Activated T-helper 2 cell treated with anti-CD3 and anti-CD28 coated beads, Interferon-gamma antibody, Interleukin-2, Interleukin-4, amounts not matched to agents 10 μg/mL and 5 μg/mL and 100 μg/mL, durations not matched to agents 14 hours and 24 hours and 36 hours (primary cell): ENCODE measurements at regions not wholly inside any gene's neighbourhood (a gene's known extent, or its start where the extent isn't known, plus 50 kb on each side); places are given as distances from the start of the nearest gene placed in this dataset.
"Not testable (repeated sequence)": the region's sequence is repeated elsewhere in the genome, so short reads cannot be mapped to it uniquely, and the experiment has no call there.

ENCODE experiments used
- DNase-seq: peaks from one replicate; pipeline ENCODE4 v3.0.0; 2021; ENCODE audit warnings: low spot score
- H3K27ac Mint-ChIP-seq: one replicate; pipeline ENCODE4 v1.8.0; 2021; ENCODE audit warnings: mixed read lengths
- H3K27me3 Mint-ChIP-seq: one replicate; pipeline ENCODE4 v1.8.0; 2021; ENCODE audit warnings: low read depth, mixed read lengths
- H3K36me3 Mint-ChIP-seq: one replicate; pipeline ENCODE4 v1.8.0; 2021; ENCODE audit warnings: low read depth, mixed read lengths
- H3K4me1 Mint-ChIP-seq: one replicate; pipeline ENCODE4 v1.8.0; 2021; ENCODE audit warnings: low read depth, mixed read lengths
- H3K4me3 Mint-ChIP-seq: one replicate; pipeline ENCODE4 v1.8.0; 2021; ENCODE audit warnings: low read depth, mild to moderate bottlenecking, moderate library complexity, mixed read lengths
- H3K9me3 Mint-ChIP-seq: one replicate; pipeline ENCODE4 v1.8.0; 2021; ENCODE audit warnings: mixed read lengths
- intact Hi-C: fragments of 100-400 bp; cut with micrococcal nuclease; formaldehyde crosslinking; loops from one replicate; pipeline ENCODE4 v1.15.1; 2023

DNA sequence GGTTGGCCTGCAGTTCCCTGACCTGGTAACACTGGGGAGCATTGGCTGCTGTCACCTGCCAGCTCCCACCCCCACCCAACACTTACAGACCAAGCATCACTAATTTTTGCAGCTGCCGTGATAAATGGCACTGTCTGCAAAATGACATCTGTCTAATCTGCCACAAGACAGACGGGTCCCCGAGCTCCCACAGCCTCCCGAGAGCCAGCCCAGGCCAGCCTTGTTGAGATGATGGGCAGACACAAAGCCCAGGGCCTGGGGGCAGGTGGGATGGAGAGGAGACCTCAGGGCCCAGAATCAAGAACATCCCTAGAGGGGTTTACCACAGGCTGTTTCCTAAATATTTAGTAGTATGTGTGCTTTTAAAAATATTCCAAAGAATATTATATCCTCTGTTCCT, 203.4 kb downstream of the TBC1D2B start:
- no peak for DNase-seq
- H3K4me3 Mint-ChIP-seq: no peak overlapping the region
- H3K27ac Mint-ChIP-seq: no peak overlapping the region
- H3K27me3 Mint-ChIP-seq: no peaks in the 10 kb centered on the region
- no peaks in the 10 kb centered on the region for H3K36me3 Mint-ChIP-seq
- H3K9me3 Mint-ChIP-seq: no peaks in the 10 kb centered on the region
- H3K4me1 Mint-ChIP-seq: no peaks in the 10 kb centered on the region
- intact Hi-C loops: no loop called here

DNA sequence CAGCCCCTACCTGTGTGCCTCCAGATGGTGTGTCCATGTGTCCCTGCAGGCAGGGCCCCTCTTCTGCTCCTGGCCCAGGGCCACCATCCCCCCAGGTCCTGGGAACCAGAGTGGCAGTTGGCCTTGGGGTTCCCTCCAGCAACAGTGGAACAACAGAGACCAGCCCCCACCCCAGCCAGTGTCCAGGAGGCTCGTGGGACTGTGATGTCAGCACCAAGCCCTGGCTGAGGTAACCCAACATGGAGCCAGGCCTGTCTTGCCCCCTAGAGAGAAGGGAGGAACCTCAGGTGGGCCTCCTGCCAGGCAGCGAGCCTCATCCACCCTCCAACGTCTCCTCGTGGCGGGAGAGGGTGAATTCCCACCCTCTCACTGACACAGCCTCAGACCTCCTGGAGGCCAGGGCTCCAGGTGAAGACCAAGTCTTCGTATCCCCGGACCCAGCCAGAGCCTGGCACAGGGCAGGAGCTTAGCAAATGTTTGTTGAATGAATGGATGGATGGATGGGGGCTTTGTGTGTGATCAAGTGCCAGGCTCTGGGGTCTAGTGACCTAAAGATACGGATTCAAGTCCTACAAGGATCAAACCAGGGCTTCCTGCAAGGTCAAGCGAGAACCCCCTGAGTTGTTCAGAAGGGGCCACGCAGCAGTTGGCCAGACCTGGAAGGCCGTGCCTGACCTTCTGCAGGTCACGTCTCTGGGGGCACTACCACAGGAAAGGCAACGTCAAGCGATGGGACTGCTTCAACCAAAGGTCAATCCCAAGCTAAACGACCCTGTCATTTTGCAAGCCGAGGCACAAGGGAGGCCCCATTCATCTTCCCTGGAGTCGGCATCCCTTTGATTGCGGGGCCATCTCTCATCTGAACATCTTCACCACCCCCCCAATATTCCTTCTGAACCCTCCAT, 204.7 kb downstream of the TBC1D2B start:
- H3K27me3 Mint-ChIP-seq, H3K9me3 Mint-ChIP-seq, H3K36me3 Mint-ChIP-seq, H3K4me3 Mint-ChIP-seq, DNase-seq, intact Hi-C loops, H3K27ac Mint-ChIP-seq, H3K4me1 Mint-ChIP-seq: not testable (repeated sequence)

DNA sequence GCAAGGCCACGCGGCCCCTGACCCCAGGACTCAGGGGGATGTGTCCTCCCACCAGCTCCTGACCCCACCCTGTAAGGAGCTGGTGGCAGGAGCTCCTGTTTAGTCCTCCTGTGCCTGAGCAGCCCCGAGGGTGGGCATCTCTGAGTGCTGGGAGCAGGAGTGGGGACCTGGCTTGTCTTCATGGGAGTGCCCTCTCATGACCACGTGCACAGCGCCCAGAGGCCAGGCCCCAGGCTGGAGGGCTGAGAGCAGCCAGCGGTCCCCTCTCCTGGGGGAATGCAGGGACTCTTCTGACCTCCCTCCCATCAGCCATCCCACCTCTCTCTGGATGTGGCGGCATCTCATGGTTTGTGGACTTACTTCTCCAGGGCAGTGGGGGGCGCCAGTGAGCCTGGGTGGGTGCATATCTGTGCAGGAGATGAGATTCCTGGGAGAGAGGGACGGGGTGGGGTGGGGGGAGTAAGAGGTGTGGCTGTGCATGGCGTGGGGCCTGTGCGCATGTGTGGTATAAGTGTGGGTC, 205.6 kb downstream of the TBC1D2B start:
- Mint-ChIP-seq H3K4me3 (no peak overlapping the region), H3K4me1 (no peaks in the 10 kb centered on the region), H3K36me3 (no peaks in the 10 kb centered on the region), H3K27me3 (no peaks in the 10 kb centered on the region), H3K27ac (no peak overlapping the region), H3K9me3 (no peaks in the 10 kb centered on the region)
- DNase-seq: no peak
- intact Hi-C loops: no loop called here

- H3K9me3 Mint-ChIP-seq: no peaks in the 10 kb centered on the region
- H3K4me1 Mint-ChIP-seq: no peaks in the 10 kb centered on the region
- intact Hi-C loops: no loop called here
- no peaks in the 10 kb centered on the region for H3K36me3 Mint-ChIP-seq
- no peaks in the 10 kb centered on the region for H3K27me3 Mint-ChIP-seq
- peak; percentile 24 for DNase-seq
- H3K4me3 Mint-ChIP-seq: no peak overlapping the region
- no peak overlapping the region for H3K27ac Mint-ChIP-seq
These were observed 207.1 kb downstream of the TBC1D2B start for GRCh38 chr15:77870195-77871065.

DNA sequence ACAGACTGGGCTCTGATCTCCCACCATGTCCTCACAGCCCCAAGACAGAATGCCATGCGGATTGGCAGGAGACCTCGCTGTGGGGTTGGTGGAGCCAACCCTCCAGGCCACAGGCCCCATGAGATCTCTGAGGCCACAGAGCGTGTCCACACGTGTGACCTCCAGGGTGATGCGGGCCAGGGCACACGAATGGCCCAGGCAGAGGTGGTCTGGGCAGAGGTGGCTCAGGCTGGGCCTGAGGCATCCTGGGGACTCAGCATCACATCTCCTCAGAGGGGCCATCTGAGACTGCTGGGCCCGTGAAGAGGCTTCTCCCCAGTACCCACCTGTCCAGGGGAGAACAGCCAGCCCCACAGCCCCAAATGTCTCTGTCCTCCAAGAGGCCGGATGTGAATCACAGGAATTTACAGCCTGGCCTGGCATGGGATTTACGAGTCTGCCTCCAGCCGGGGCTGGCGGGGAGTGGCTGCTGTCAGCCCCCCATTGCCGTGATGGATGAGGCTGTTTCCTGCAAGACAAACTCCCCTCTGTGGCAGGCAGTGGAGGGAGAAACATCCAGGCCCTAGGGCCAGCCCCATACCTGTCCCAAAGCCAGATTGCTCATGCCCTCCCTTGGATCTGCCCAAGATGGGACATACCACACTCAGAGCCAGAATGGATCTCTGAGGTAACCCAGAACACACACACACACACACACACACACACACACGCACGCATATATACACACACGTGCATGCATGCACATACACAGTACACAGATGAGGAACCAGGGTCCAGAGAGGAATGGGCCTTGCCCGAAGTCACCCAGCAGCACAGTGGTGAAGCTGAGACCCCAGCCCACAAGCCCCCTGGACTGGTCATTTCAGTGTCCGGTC, 208.3 kb downstream of the TBC1D2B start:
- H3K36me3 Mint-ChIP-seq: no peaks in the 10 kb centered on the region
- H3K27ac Mint-ChIP-seq: no peak overlapping the region
- no peaks in the 10 kb centered on the region for H3K4me1 Mint-ChIP-seq
- no peaks in the 10 kb centered on the region for H3K27me3 Mint-ChIP-seq
- intact Hi-C loops: no loop called here
- no peaks in the 10 kb centered on the region for H3K9me3 Mint-ChIP-seq
- no peak overlapping the region for H3K4me3 Mint-ChIP-seq
- no peak for DNase-seq

DNA sequence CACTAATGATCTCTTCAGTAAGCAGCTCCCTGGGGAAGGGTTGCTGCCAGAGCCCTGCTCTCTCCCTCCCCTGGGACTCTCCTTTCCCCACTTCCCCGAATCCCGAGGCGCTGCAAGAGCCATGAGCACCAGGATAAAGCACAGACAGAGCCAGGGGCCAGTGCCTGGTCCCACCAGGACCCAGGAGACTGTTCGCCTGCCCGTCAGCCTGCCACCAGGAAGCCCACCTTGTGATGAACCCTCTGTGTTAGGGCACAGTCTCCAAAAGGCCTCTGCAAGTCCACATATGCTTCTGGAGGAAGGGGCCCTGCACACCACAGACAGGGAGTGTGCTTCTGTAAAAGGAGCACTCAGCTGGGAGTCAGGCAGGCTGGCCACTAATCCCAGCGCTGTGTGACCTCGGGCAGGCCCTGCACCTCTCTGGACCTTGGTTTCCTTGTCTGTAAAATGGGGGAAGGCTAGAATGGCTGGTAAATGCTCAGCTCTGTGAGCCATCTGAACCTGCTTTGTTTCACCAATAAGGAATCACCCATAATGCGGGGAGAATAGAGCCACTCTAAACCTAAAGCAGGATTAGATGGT, 209.4 kb downstream of the TBC1D2B start:
- H3K36me3 Mint-ChIP-seq, H3K4me3 Mint-ChIP-seq, H3K9me3 Mint-ChIP-seq, DNase-seq, intact Hi-C loops, H3K4me1 Mint-ChIP-seq, H3K27me3 Mint-ChIP-seq, H3K27ac Mint-ChIP-seq: not testable (repeated sequence)

GRCh38 chr15:77867266-77868047, 210.1 kb downstream of the TBC1D2B start:
- DNase-seq: no peak
- intact Hi-C loops: no loop called here
- Mint-ChIP-seq H3K4me3 (no peak overlapping the region), H3K27me3 (no peaks in the 10 kb centered on the region), H3K27ac (no peak overlapping the region), H3K36me3 (no peaks in the 10 kb centered on the region), H3K4me1 (no peaks in the 10 kb centered on the region), H3K9me3 (no peaks in the 10 kb centered on the region)

GRCh38 chr15:77866596-77867125, 210.8 kb downstream of the TBC1D2B start:
- no peak overlapping the region for H3K27ac Mint-ChIP-seq
- H3K9me3 Mint-ChIP-seq: no peaks in the 10 kb centered on the region
- no peaks in the 10 kb centered on the region for H3K36me3 Mint-ChIP-seq
- H3K4me3 Mint-ChIP-seq: no peak overlapping the region
- no peaks in the 10 kb centered on the region for H3K4me1 Mint-ChIP-seq
- no peaks in the 10 kb centered on the region for H3K27me3 Mint-ChIP-seq
- intact Hi-C loops: no loop called here
- no peak for DNase-seq

GRCh38 chr15:77866186-77866585, 211.3 kb downstream of the TBC1D2B start:
- no peak for DNase-seq
- Mint-ChIP-seq H3K27me3 (no peaks in the 10 kb centered on the region), H3K27ac (no peak overlapping the region), H3K36me3 (no peaks in the 10 kb centered on the region), H3K4me1 (no peaks in the 10 kb centered on the region), H3K9me3 (no peaks in the 10 kb centered on the region), H3K4me3 (no peak overlapping the region)
- intact Hi-C loops: no loop called here

GRCh38 chr15:77865701-77866100, 211.8 kb downstream of the TBC1D2B start:
- H3K27me3 Mint-ChIP-seq: no peaks in the 10 kb centered on the region
- H3K9me3 Mint-ChIP-seq: no peaks in the 10 kb centered on the region
- DNase-seq: no peak
- H3K27ac Mint-ChIP-seq: no peak overlapping the region
- intact Hi-C loops: no loop called here
- H3K36me3 Mint-ChIP-seq: no peaks in the 10 kb centered on the region
- H3K4me1 Mint-ChIP-seq: no peaks in the 10 kb centered on the region
- no peak overlapping the region for H3K4me3 Mint-ChIP-seq

- Mint-ChIP-seq H3K4me3 (no peak overlapping the region), H3K9me3 (no peaks in the 10 kb centered on the region), H3K27me3 (no peaks in the 10 kb centered on the region), H3K36me3 (no peaks in the 10 kb centered on the region), H3K4me1 (no peaks in the 10 kb centered on the region), H3K27ac (no peak overlapping the region)
- intact Hi-C loops: no loop called here
- no peak for DNase-seq
These were observed 212.4 kb downstream of the TBC1D2B start for GRCh38 chr15:77865106-77865610.
